ENCODE measurements at regions not wholly inside any gene's neighbourhood (a gene's known extent, or its start where the extent isn't known, plus 50 kb on each side); places are given as distances from the start of the nearest gene placed in this dataset.

GRCh38 chr13:74278901-74279300 is 144.7 kb upstream of the KLF12 start:
- H3K4me3 ChIP-seq (ENCODE audit: low read length in 3 of 3): no peak overlapping the region
- no peak overlapping the region for H3K27ac ChIP-seq (ENCODE audit: low read depth in 2 of 2, low read length in 2 of 2)
- TF ChIP-seq CTCF (IDR thresholded peaks at IDR 0.05; ENCODE audit: borderline replicate concordance, extremely low read depth, insufficient read depth): no peak
- FAIRE-seq (no peak), DNase-seq (no peak)
- H3K4me1 ChIP-seq (ENCODE audit: control insufficient read depth in 2 of 3, insufficient read depth in 2 of 3, low read depth in 1 of 3, low read length in 3 of 3): no peaks in the 10 kb centered on the region
- H3K9ac ChIP-seq (ENCODE audit: low read length in 3 of 3): no peak overlapping the region
- H3K36me3 ChIP-seq (ENCODE audit: control insufficient read depth in 2 of 3, insufficient read depth in 3 of 3, low read length in 3 of 3): no peaks in the 10 kb centered on the region
- no peaks in the 10 kb centered on the region for H3K27me3 ChIP-seq (ENCODE audit: control insufficient read depth, insufficient read depth, low read length)
- H3K9me3 ChIP-seq (ENCODE audit: control insufficient read depth in 2 of 3, insufficient read depth in 1 of 3, low read length in 3 of 3): no peaks in the 10 kb centered on the region
- intact Hi-C loops (cut with DNase I): no loop called here

- intact Hi-C loops (cut with DNase I): no loop called here
- FAIRE-seq (no peak), DNase-seq (no peak)
- no peak for TF ChIP-seq CTCF (IDR thresholded peaks at IDR 0.05; ENCODE audit: borderline replicate concordance, extremely low read depth, insufficient read depth)
- no peak overlapping the region for H3K4me3 ChIP-seq (ENCODE audit: low read length in 3 of 3)
- H3K4me1 ChIP-seq (ENCODE audit: control insufficient read depth in 2 of 3, insufficient read depth in 2 of 3, low read depth in 1 of 3, low read length in 3 of 3): no peaks in the 10 kb centered on the region
- H3K9ac ChIP-seq (ENCODE audit: low read length in 3 of 3): no peak overlapping the region
- no peaks in the 10 kb centered on the region for H3K27me3 ChIP-seq (ENCODE audit: control insufficient read depth, insufficient read depth, low read length)
- H3K27ac ChIP-seq (ENCODE audit: low read depth in 2 of 2, low read length in 2 of 2): no peak overlapping the region
- H3K36me3 ChIP-seq (ENCODE audit: control insufficient read depth in 2 of 3, insufficient read depth in 3 of 3, low read length in 3 of 3): no peaks in the 10 kb centered on the region
- H3K9me3 ChIP-seq (ENCODE audit: control insufficient read depth in 2 of 3, insufficient read depth in 1 of 3, low read length in 3 of 3): peaks cover 0 to 7% (median 0%) of the 10 kb centered on the region in 3 donors
These were observed 140.7 kb upstream of the KLF12 start for GRCh38 chr13:74274916-74275315.

GRCh38 chr13:74273581-74273980 is 139.4 kb upstream of the KLF12 start:
- intact Hi-C loops (cut with DNase I): no loop called here
- H3K36me3 ChIP-seq (ENCODE audit: control insufficient read depth in 2 of 3, insufficient read depth in 3 of 3, low read length in 3 of 3): no peaks in the 10 kb centered on the region
- no peak overlapping the region for H3K4me3 ChIP-seq (ENCODE audit: low read length in 3 of 3)
- no peak overlapping the region for H3K9ac ChIP-seq (ENCODE audit: low read length in 3 of 3)
- FAIRE-seq (no peak), DNase-seq (no peak)
- no peak for TF ChIP-seq CTCF (IDR thresholded peaks at IDR 0.05; ENCODE audit: borderline replicate concordance, extremely low read depth, insufficient read depth)
- H3K4me1 ChIP-seq (ENCODE audit: control insufficient read depth in 2 of 3, insufficient read depth in 2 of 3, low read depth in 1 of 3, low read length in 3 of 3): no peaks in the 10 kb centered on the region
- no peak overlapping the region for H3K27ac ChIP-seq (ENCODE audit: low read depth in 2 of 2, low read length in 2 of 2)
- no peaks in the 10 kb centered on the region for H3K27me3 ChIP-seq (ENCODE audit: control insufficient read depth, insufficient read depth, low read length)
- H3K9me3 ChIP-seq (ENCODE audit: control insufficient read depth in 2 of 3, insufficient read depth in 1 of 3, low read length in 3 of 3): peaks cover 0 to 7% (median 0%) of the 10 kb centered on the region in 3 donors

- Histone ChIP-seq H3K4me3 (ENCODE audit: low read length in 3 of 3) (no peak overlapping the region), H3K4me1 (ENCODE audit: control insufficient read depth in 2 of 3, insufficient read depth in 2 of 3, low read depth in 1 of 3, low read length in 3 of 3) (no peaks in the 10 kb centered on the region), H3K9ac (ENCODE audit: low read length in 3 of 3) (no peak overlapping the region), H3K27me3 (ENCODE audit: control insufficient read depth, insufficient read depth, low read length) (no peaks in the 10 kb centered on the region), H3K36me3 (ENCODE audit: control insufficient read depth in 2 of 3, insufficient read depth in 3 of 3, low read length in 3 of 3) (no peaks in the 10 kb centered on the region), H3K27ac (ENCODE audit: low read depth in 2 of 2, low read length in 2 of 2) (no peak overlapping the region), H3K9me3 (ENCODE audit: control insufficient read depth in 2 of 3, insufficient read depth in 1 of 3, low read length in 3 of 3) (peaks cover 0 to 7% (median 0%) of the 10 kb centered on the region in 3 donors)
- no peak for TF ChIP-seq CTCF (IDR thresholded peaks at IDR 0.05; ENCODE audit: borderline replicate concordance, extremely low read depth, insufficient read depth)
- intact Hi-C loops (cut with DNase I): no loop called here
- FAIRE-seq: no peak
- no peak for DNase-seq
These were observed 138.6 kb upstream of the KLF12 start for GRCh38 chr13:74272826-74273225.
